ENCODE measurements at regions not wholly inside any gene's neighbourhood (a gene's known extent, or its start where the extent isn't known, plus 50 kb on each side); places are given as distances from the start of the nearest gene placed in this dataset.

- no peak overlapping the region for H3K9ac ChIP-seq (ENCODE audit: low read depth, low read length, poor library complexity, severe bottlenecking)
- peaks cover 8% of the 10 kb centered on the region for H3K4me1 ChIP-seq (ENCODE audit: insufficient read depth, low read length, poor library complexity, severe bottlenecking)
- H4K20me1 ChIP-seq (ENCODE audit: insufficient read depth, low read length, poor library complexity, severe bottlenecking): no peaks in the 10 kb centered on the region
- H3K4me3 ChIP-seq (ENCODE audit: low read length, poor library complexity, severe bottlenecking): no peak overlapping the region
- H3K79me2 ChIP-seq (ENCODE audit: insufficient read depth, low read length): no peaks in the 10 kb centered on the region
- TF ChIP-seq EZH2phosphoT487 (IDR thresholded peaks at IDR 0.05; ENCODE audit: borderline replicate concordance): no peak
- H3K36me3 ChIP-seq (ENCODE audit: insufficient read depth, low read length): no peaks in the 10 kb centered on the region
- H3F3A ChIP-seq (ENCODE audit: low read depth): no peaks in the 10 kb centered on the region
- H3K4me2 ChIP-seq (ENCODE audit: low read depth, low read length, poor library complexity, severe bottlenecking): no peak overlapping the region
- H3K27me3 ChIP-seq (ENCODE audit: insufficient read depth, low read length, poor library complexity, severe bottlenecking): no peaks in the 10 kb centered on the region
- H2AFZ ChIP-seq (ENCODE audit: low read length): no peak overlapping the region
- no peaks in the 10 kb centered on the region for H3K9me3 ChIP-seq (ENCODE audit: insufficient read depth, low read depth, low read length)
- no peaks in the 10 kb centered on the region for H3K9me2 ChIP-seq (replicated peaks; ENCODE audit: low read depth, low read length)
Observed at GRCh38 chr4:184312126-184312525, 94.5 kb upstream of the ENPP6 start.

- H2AFZ ChIP-seq (ENCODE audit: low read length): no peak overlapping the region
- TF ChIP-seq EZH2phosphoT487 (IDR thresholded peaks at IDR 0.05; ENCODE audit: borderline replicate concordance) (no peak), CTCF (conservative IDR thresholded peaks at IDR 0.05; ENCODE audit: low read length) (no peak)
- no peaks in the 10 kb centered on the region for H3F3A ChIP-seq (ENCODE audit: low read depth)
- no peak overlapping the region for H3K9ac ChIP-seq (ENCODE audit: low read depth, low read length, poor library complexity, severe bottlenecking)
- peaks cover 8% of the 10 kb centered on the region for H3K4me1 ChIP-seq (ENCODE audit: insufficient read depth, low read length, poor library complexity, severe bottlenecking)
- no peaks in the 10 kb centered on the region for H3K36me3 ChIP-seq (ENCODE audit: insufficient read depth, low read length)
- H3K9me3 ChIP-seq (ENCODE audit: insufficient read depth, low read depth, low read length): no peaks in the 10 kb centered on the region
- no peaks in the 10 kb centered on the region for H3K79me2 ChIP-seq (ENCODE audit: insufficient read depth, low read length)
- no peak overlapping the region for H3K4me3 ChIP-seq (ENCODE audit: low read length, poor library complexity, severe bottlenecking)
- no peaks in the 10 kb centered on the region for H3K9me2 ChIP-seq (replicated peaks; ENCODE audit: low read depth, low read length)
- H3K4me2 ChIP-seq (ENCODE audit: low read depth, low read length, poor library complexity, severe bottlenecking): no peak overlapping the region
- H3K27me3 ChIP-seq (ENCODE audit: insufficient read depth, low read length, poor library complexity, severe bottlenecking): no peaks in the 10 kb centered on the region
- H4K20me1 ChIP-seq (ENCODE audit: insufficient read depth, low read length, poor library complexity, severe bottlenecking): no peaks in the 10 kb centered on the region
Observed at GRCh38 chr4:184310881-184311709, 93.4 kb upstream of the ENPP6 start.

GRCh38 chr4:184310171-184310567 lies 92.5 kb upstream of the ENPP6 start:
- H3K4me1 ChIP-seq (ENCODE audit: insufficient read depth, low read length, poor library complexity, severe bottlenecking): peaks cover 8% of the 10 kb centered on the region
- no peaks in the 10 kb centered on the region for H3K79me2 ChIP-seq (ENCODE audit: insufficient read depth, low read length)
- no peak overlapping the region for H3K4me3 ChIP-seq (ENCODE audit: low read length, poor library complexity, severe bottlenecking)
- H3K9ac ChIP-seq (ENCODE audit: low read depth, low read length, poor library complexity, severe bottlenecking): no peak overlapping the region
- no peaks in the 10 kb centered on the region for H4K20me1 ChIP-seq (ENCODE audit: insufficient read depth, low read length, poor library complexity, severe bottlenecking)
- TF ChIP-seq CTCF (conservative IDR thresholded peaks at IDR 0.05; ENCODE audit: low read length): peak; percentile 66
- TF ChIP-seq EZH2phosphoT487 (IDR thresholded peaks at IDR 0.05; ENCODE audit: borderline replicate concordance): no peak
- H3K9me2 ChIP-seq (replicated peaks; ENCODE audit: low read depth, low read length): no peaks in the 10 kb centered on the region
- no peaks in the 10 kb centered on the region for H3K27me3 ChIP-seq (ENCODE audit: insufficient read depth, low read length, poor library complexity, severe bottlenecking)
- no peak overlapping the region for H2AFZ ChIP-seq (ENCODE audit: low read length)
- H3F3A ChIP-seq (ENCODE audit: low read depth): no peaks in the 10 kb centered on the region
- H3K9me3 ChIP-seq (ENCODE audit: insufficient read depth, low read depth, low read length): peaks cover 3% of the 10 kb centered on the region
- H3K4me2 ChIP-seq (ENCODE audit: low read depth, low read length, poor library complexity, severe bottlenecking): no peak overlapping the region
- no peaks in the 10 kb centered on the region for H3K36me3 ChIP-seq (ENCODE audit: insufficient read depth, low read length)

Measured in Loucy (cell line).